ENCODE measurements at regions not wholly inside any gene's neighbourhood (a gene's known extent, or its start where the extent isn't known, plus 50 kb on each side); places are given as distances from the start of the nearest gene placed in this dataset.

- no peak overlapping the region for H3K9ac ChIP-seq (ENCODE audit: extremely low read depth, low read length, poor library complexity, severe bottlenecking)
- H3K27ac Mint-ChIP-seq = no peak overlapping the region
- no peaks in the 10 kb centered on the region for H3K27me3 ChIP-seq (ENCODE audit: control insufficient read depth, insufficient read depth, low read length, poor library complexity, severe bottlenecking)
- no peaks in the 10 kb centered on the region for H3K36me3 Mint-ChIP-seq (ENCODE audit: low read depth)
- no peak overlapping the region for H3K4me3 Mint-ChIP-seq
- H3K4me1 Mint-ChIP-seq = no peaks in the 10 kb centered on the region
- DNase-seq = no peak
- H3K9me3 ChIP-seq (ENCODE audit: control insufficient read depth, low read length) = no peaks in the 10 kb centered on the region
- H3K4me3 ChIP-seq (ENCODE audit: low read length) = no peak overlapping the region
- TF ChIP-seq, protein P1, sequence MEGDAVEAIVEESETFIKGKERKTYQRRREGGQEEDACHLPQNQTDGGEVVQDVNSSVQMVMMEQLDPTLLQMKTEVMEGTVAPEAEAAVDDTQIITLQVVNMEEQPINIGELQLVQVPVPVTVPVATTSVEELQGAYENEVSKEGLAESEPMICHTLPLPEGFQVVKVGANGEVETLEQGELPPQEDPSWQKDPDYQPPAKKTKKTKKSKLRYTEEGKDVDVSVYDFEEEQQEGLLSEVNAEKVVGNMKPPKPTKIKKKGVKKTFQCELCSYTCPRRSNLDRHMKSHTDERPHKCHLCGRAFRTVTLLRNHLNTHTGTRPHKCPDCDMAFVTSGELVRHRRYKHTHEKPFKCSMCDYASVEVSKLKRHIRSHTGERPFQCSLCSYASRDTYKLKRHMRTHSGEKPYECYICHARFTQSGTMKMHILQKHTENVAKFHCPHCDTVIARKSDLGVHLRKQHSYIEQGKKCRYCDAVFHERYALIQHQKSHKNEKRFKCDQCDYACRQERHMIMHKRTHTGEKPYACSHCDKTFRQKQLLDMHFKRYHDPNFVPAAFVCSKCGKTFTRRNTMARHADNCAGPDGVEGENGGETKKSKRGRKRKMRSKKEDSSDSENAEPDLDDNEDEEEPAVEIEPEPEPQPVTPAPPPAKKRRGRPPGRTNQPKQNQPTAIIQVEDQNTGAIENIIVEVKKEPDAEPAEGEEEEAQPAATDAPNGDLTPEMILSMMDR (conservative IDR thresholded peaks at IDR 0.05) = no peak
- WGBS, 2 experiments (ENCODE audit: insufficient coverage in 1 of 2, insufficient read length in 1 of 2) = 93 to 100% methylated on average over 1 to 2 of the region's 2 CpGs
- no peaks in the 10 kb centered on the region for H3K4me1 ChIP-seq (ENCODE audit: control insufficient read depth, insufficient read depth, low read length)
- no peaks in the 10 kb centered on the region for H3K27me3 Mint-ChIP-seq (ENCODE audit: insufficient read depth)
- no peak overlapping the region for H3K27ac ChIP-seq (ENCODE audit: low read depth, low read length)
- no peaks in the 10 kb centered on the region for H3K36me3 ChIP-seq (ENCODE audit: control insufficient read depth, insufficient read depth, low read length)
- H3K9me3 Mint-ChIP-seq = no peaks in the 10 kb centered on the region
Measured at GRCh38 chr3:84555629-84556028, 403.2 kb upstream of the CADM2 start.

DNA sequence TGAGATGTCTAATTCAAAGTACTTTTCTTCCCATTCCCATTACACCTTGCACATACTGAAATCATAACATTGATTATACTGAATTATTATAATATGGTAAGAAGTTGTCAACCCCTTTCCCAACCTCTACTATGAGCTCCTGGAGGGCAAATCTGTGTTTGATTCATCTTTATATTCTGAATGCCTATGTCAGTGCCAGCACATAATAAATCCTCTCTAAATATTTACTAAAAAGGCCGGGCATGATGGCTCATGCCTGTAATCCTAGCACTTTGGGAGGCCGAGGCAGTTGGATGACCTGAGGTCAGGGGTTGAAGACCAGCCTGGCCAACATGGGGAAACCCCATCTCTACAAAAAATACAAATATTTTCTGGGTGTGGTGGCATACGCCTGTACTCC is 392.5 kb upstream of the CADM2 start:
- Histone ChIP-seq H3K36me3 (ENCODE audit: control insufficient read depth, insufficient read depth, low read length) (no peaks in the 10 kb centered on the region), H3K4me1 (ENCODE audit: control insufficient read depth, insufficient read depth, low read length) (no peaks in the 10 kb centered on the region), H3K27me3 (ENCODE audit: control insufficient read depth, insufficient read depth, low read length, poor library complexity, severe bottlenecking) (no peaks in the 10 kb centered on the region), H3K4me3 (ENCODE audit: low read length) (no peak overlapping the region), H3K27ac (ENCODE audit: low read depth, low read length) (no peak overlapping the region), H3K9ac (ENCODE audit: extremely low read depth, low read length, poor library complexity, severe bottlenecking) (no peak overlapping the region), H3K9me3 (ENCODE audit: control insufficient read depth, low read length) (no peaks in the 10 kb centered on the region)
- no peak overlapping the region for H3K4me3 Mint-ChIP-seq
- no peaks in the 10 kb centered on the region for H3K4me1 Mint-ChIP-seq
- no peaks in the 10 kb centered on the region for H3K9me3 Mint-ChIP-seq
- no peaks in the 10 kb centered on the region for H3K36me3 Mint-ChIP-seq (ENCODE audit: low read depth)
- no peak for DNase-seq
- no peak overlapping the region for H3K27ac Mint-ChIP-seq
- 90 to 94% methylated on average over 2 to 3 of the region's 3 CpGs for WGBS, 2 experiments (ENCODE audit: insufficient coverage in 1 of 2, insufficient read length in 1 of 2)
- no peaks in the 10 kb centered on the region for H3K27me3 Mint-ChIP-seq (ENCODE audit: insufficient read depth)
- TF ChIP-seq, protein P1 (conservative IDR thresholded peaks at IDR 0.05) = no peak

- H3K4me1 ChIP-seq (ENCODE audit: control insufficient read depth, insufficient read depth, low read length) = no peaks in the 10 kb centered on the region
- H3K27me3 ChIP-seq (ENCODE audit: control insufficient read depth, insufficient read depth, low read length, poor library complexity, severe bottlenecking) = no peaks in the 10 kb centered on the region
- DNase-seq = no peak
- TF ChIP-seq, protein P1 (conservative IDR thresholded peaks at IDR 0.05) = no peak
- H3K9me3 Mint-ChIP-seq = no peaks in the 10 kb centered on the region
- no peak overlapping the region for H3K27ac Mint-ChIP-seq
- H3K9ac ChIP-seq (ENCODE audit: extremely low read depth, low read length, poor library complexity, severe bottlenecking) = no peak overlapping the region
- no peaks in the 10 kb centered on the region for H3K36me3 ChIP-seq (ENCODE audit: control insufficient read depth, insufficient read depth, low read length)
- H3K9me3 ChIP-seq (ENCODE audit: control insufficient read depth, low read length) = no peaks in the 10 kb centered on the region
- 93 to 100% methylated on average over 3 to 4 of the region's 4 CpGs for WGBS, 2 experiments (ENCODE audit: insufficient coverage in 1 of 2, insufficient read length in 1 of 2)
- no peaks in the 10 kb centered on the region for H3K27me3 Mint-ChIP-seq (ENCODE audit: insufficient read depth)
- H3K27ac ChIP-seq (ENCODE audit: low read depth, low read length) = no peak overlapping the region
- H3K4me3 Mint-ChIP-seq = no peak overlapping the region
- no peak overlapping the region for H3K4me3 ChIP-seq (ENCODE audit: low read length)
- H3K4me1 Mint-ChIP-seq = no peaks in the 10 kb centered on the region
- H3K36me3 Mint-ChIP-seq (ENCODE audit: low read depth) = no peaks in the 10 kb centered on the region
Measured at GRCh38 chr3:84567796-84568195, 391.0 kb upstream of the CADM2 start.

Measured in endodermal cell (in vitro differentiated cells).